SU-DHL-6 (cell line): ENCODE measurements at regions not wholly inside any gene's neighbourhood (a gene's known extent, or its start where the extent isn't known, plus 50 kb on each side); places are given as distances from the start of the nearest gene placed in this dataset.

Experiments
- EZH2phosphoT487 ChIP-seq: fragments of 200-600 bp; sonication (generic), shearing (Covaris generic); conservative IDR thresholded peaks from 2 replicates; pipeline ENCODE4 v1.6.1; 2018; ENCODE audit warnings: mild to moderate bottlenecking, antibody characterized with exemption, low read length, moderate library complexity, mixed read lengths
- TF ChIP-seq, protein P1 (sequence below): fragments of 200-600 bp; sonication (generic); IDR thresholded peaks from one replicate; pipeline ENCODE4 v1.5.1; 2017; ENCODE audit warnings: antibody characterized with exemption, mild to moderate bottlenecking, low read length, moderate library complexity; ENCODE audit not compliant: insufficient read depth, poor library complexity, severe bottlenecking

DNA sequence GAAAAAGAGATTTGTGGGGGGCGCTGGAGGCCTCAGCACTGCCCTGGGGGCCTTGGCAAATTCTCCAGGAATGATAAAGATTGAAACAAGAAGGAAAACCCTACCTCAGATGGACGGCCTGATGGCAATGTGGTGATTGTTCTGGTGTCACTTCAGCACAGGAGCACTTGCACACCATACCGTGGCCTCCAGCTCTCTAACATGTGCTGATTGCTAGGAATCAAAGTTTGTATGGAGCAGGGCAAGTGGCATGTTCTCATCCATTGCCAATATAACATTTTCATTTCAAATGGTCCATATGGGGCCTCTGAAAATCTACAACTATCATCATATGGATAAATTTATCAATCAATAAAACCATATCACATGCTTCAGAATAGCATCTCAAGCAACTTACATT is 253.0 kb downstream of the DEPDC1B start:
- no peak for TF ChIP-seq EZH2phosphoT487
- TF ChIP-seq, protein P1, sequence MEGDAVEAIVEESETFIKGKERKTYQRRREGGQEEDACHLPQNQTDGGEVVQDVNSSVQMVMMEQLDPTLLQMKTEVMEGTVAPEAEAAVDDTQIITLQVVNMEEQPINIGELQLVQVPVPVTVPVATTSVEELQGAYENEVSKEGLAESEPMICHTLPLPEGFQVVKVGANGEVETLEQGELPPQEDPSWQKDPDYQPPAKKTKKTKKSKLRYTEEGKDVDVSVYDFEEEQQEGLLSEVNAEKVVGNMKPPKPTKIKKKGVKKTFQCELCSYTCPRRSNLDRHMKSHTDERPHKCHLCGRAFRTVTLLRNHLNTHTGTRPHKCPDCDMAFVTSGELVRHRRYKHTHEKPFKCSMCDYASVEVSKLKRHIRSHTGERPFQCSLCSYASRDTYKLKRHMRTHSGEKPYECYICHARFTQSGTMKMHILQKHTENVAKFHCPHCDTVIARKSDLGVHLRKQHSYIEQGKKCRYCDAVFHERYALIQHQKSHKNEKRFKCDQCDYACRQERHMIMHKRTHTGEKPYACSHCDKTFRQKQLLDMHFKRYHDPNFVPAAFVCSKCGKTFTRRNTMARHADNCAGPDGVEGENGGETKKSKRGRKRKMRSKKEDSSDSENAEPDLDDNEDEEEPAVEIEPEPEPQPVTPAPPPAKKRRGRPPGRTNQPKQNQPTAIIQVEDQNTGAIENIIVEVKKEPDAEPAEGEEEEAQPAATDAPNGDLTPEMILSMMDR: no peak
